Heart left ventricle (tissue), 13 donors: ENCODE measurements at regions not wholly inside any gene's neighbourhood (a gene's known extent, or its start where the extent isn't known, plus 50 kb on each side); places are given as distances from the start of the nearest gene placed in this dataset.

Experiments used
- POLR2A ChIP-seq, 2 donors: fragments of 450-650 bp; IDR thresholded peaks; one replicate each; pipeline ENCODE4 v1.6.1; 2017; ENCODE audit warnings: antibody characterized with exemption in 2 of 2, mild to moderate bottlenecking in 2 of 2, moderate library complexity in 2 of 2
- TF ChIP-seq, protein P1 (sequence below), 12 donors: fragments of 200-600 bp; sonication (generic) in 4 of 12; IDR thresholded peaks; one replicate each; pipeline versions ENCODE4 v1.5.0 to v1.8.0; 2018 to 2022; ENCODE audit warnings: antibody characterized with exemption in 12 of 12, mild to moderate bottlenecking in 5 of 12
- donor health status: ischemic (EF 13 %, LVEDD 7.1; RV severe dilation, severe dysfunction).
- donor health status: DM: no; HTN: yes; CAD: no.
- donor health status: DM: no; HTN: no; CAD: no.
- donor health status: ischemic (EF 25% LVEDD 6.9; RV normal size, moderate dysfunction).
- donor health status: ischemic (EF 25% LVEDD 5.7; RV mildly dilated, moderate dysfunction).
- donor health status: ischemic (EF 35%, LVEDD 5.7; RV mildly dilated, moderate dysfunction).
- donor health status: nonischemic (EF 11% LVEDD 7.7; RV severe dilation, severe dysfunction).
- donor health status: DM: yes; HTN: yes; CAD: no.
- donor health status: PGD.
- donor health status: ischemic (EF 29% LVEDD 5.4; RV normal size, mild dysfunction).
- donor health status: nonischemic (EF 23%, LVEDD 6.1; RV moderate dilation, normal function).

DNA sequence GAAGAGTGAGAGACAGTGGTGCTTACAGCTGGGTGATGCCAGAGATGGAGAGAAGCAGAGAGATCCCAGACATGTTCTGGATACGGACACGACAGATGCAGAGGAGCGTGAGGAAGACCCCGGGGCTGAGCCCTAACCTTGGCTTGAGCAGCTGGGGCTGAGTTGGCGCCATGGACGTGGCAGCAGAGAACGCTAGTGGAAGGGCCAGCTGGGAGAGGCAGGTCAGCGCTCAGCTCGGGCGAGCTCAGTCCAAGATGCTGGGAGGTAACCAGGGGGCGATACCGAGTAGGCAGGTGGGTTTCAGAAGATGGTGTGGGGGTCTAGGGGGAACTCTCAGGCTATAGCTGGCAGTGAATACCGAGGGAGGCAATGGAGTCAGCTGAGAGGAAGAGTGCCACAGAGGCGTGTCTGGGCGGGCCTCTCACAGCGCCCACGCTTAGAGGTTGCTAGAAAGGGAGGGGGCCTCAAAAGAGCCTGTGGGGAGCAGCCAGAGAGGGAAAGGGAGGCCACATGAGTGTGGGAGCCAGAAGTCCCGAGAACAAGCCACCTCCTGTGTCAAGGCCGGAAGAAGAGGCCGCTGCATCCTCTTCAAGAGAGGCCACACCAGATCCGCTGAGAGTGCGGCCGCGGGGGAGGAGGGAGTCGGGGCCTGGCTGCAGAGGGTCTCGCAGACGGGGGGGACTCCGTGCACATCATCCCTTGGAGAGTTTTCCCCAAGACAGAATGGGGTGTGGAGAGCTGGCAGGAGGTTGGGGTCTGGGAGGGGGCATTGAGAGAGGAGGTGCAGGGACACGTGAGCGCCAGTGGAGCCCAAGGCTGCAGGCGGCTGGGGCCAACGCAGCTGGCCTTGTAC, 57.0 kb upstream of the DIO3 start:
- TF ChIP-seq, protein P1, sequence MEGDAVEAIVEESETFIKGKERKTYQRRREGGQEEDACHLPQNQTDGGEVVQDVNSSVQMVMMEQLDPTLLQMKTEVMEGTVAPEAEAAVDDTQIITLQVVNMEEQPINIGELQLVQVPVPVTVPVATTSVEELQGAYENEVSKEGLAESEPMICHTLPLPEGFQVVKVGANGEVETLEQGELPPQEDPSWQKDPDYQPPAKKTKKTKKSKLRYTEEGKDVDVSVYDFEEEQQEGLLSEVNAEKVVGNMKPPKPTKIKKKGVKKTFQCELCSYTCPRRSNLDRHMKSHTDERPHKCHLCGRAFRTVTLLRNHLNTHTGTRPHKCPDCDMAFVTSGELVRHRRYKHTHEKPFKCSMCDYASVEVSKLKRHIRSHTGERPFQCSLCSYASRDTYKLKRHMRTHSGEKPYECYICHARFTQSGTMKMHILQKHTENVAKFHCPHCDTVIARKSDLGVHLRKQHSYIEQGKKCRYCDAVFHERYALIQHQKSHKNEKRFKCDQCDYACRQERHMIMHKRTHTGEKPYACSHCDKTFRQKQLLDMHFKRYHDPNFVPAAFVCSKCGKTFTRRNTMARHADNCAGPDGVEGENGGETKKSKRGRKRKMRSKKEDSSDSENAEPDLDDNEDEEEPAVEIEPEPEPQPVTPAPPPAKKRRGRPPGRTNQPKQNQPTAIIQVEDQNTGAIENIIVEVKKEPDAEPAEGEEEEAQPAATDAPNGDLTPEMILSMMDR (IDR thresholded peaks at IDR 0.05), result no peak
- TF ChIP-seq POLR2A (IDR thresholded peaks at IDR 0.05), result no peak
